ENCODE measurements at regions not wholly inside any gene's neighbourhood (a gene's known extent, or its start where the extent isn't known, plus 50 kb on each side); places are given as distances from the start of the nearest gene placed in this dataset.

GRCh38 chr9:2292733-2293132 is 277.6 kb downstream of the SMARCA2 start:
- no peak for DNase-seq (ENCODE audit: low spot score)
- no peaks in the 10 kb centered on the region for H3K36me3 Mint-ChIP-seq (ENCODE audit: low read depth, unreplicated experiment)
- H3K4me3 Mint-ChIP-seq (ENCODE audit: unreplicated experiment): no peak overlapping the region
- H3K27ac Mint-ChIP-seq (ENCODE audit: unreplicated experiment): no peak overlapping the region
- TF ChIP-seq CTCF (IDR thresholded peaks at IDR 0.05; ENCODE audit: unreplicated experiment): no peak
- no peaks in the 10 kb centered on the region for H3K27me3 Mint-ChIP-seq (ENCODE audit: unreplicated experiment)
- peaks cover 2% of the 10 kb centered on the region for H3K4me1 Mint-ChIP-seq (ENCODE audit: unreplicated experiment)
- H3K9me3 Mint-ChIP-seq (ENCODE audit: unreplicated experiment): peaks cover 4% of the 10 kb centered on the region

GRCh38 chr9:2297771-2298170 is 282.6 kb downstream of the SMARCA2 start:
- Mint-ChIP-seq H3K27me3 (ENCODE audit: unreplicated experiment) (peaks cover 2% of the 10 kb centered on the region), H3K27ac (ENCODE audit: unreplicated experiment) (no peak overlapping the region), H3K9me3 (ENCODE audit: unreplicated experiment) (peaks cover 4% of the 10 kb centered on the region), H3K36me3 (ENCODE audit: low read depth, unreplicated experiment) (no peaks in the 10 kb centered on the region), H3K4me1 (ENCODE audit: unreplicated experiment) (no peaks in the 10 kb centered on the region), H3K4me3 (ENCODE audit: unreplicated experiment) (no peak overlapping the region)
- TF ChIP-seq CTCF (IDR thresholded peaks at IDR 0.05; ENCODE audit: unreplicated experiment): no peak
- no peak for DNase-seq (ENCODE audit: low spot score)

- Mint-ChIP-seq H3K27ac (ENCODE audit: unreplicated experiment) (no peak overlapping the region), H3K4me1 (ENCODE audit: unreplicated experiment) (no peaks in the 10 kb centered on the region), H3K27me3 (ENCODE audit: unreplicated experiment) (peaks cover 2% of the 10 kb centered on the region), H3K9me3 (ENCODE audit: unreplicated experiment) (peaks cover 4% of the 10 kb centered on the region), H3K36me3 (ENCODE audit: low read depth, unreplicated experiment) (no peaks in the 10 kb centered on the region), H3K4me3 (ENCODE audit: unreplicated experiment) (no peak overlapping the region)
- TF ChIP-seq CTCF (IDR thresholded peaks at IDR 0.05; ENCODE audit: unreplicated experiment): no peak
- DNase-seq (ENCODE audit: low spot score): no peak
Observed at GRCh38 chr9:2298217-2298616, 283.1 kb downstream of the SMARCA2 start.

- Mint-ChIP-seq H3K36me3 (ENCODE audit: low read depth, unreplicated experiment) (no peaks in the 10 kb centered on the region), H3K4me3 (ENCODE audit: unreplicated experiment) (no peak overlapping the region), H3K9me3 (ENCODE audit: unreplicated experiment) (peaks cover 4% of the 10 kb centered on the region), H3K27ac (ENCODE audit: unreplicated experiment) (no peak overlapping the region), H3K4me1 (ENCODE audit: unreplicated experiment) (no peaks in the 10 kb centered on the region), H3K27me3 (ENCODE audit: unreplicated experiment) (peaks cover 2% of the 10 kb centered on the region)
- DNase-seq (ENCODE audit: low spot score): no peak
- TF ChIP-seq CTCF (IDR thresholded peaks at IDR 0.05; ENCODE audit: unreplicated experiment): no peak
Observed at GRCh38 chr9:2299156-2299842, 284.2 kb downstream of the SMARCA2 start.

GRCh38 chr9:2299843-2300205 is 284.7 kb downstream of the SMARCA2 start:
- Mint-ChIP-seq H3K4me3 (ENCODE audit: unreplicated experiment) (no peak overlapping the region), H3K4me1 (ENCODE audit: unreplicated experiment) (no peaks in the 10 kb centered on the region), H3K36me3 (ENCODE audit: low read depth, unreplicated experiment) (no peaks in the 10 kb centered on the region), H3K27ac (ENCODE audit: unreplicated experiment) (no peak overlapping the region), H3K27me3 (ENCODE audit: unreplicated experiment) (peaks cover 2% of the 10 kb centered on the region), H3K9me3 (ENCODE audit: unreplicated experiment) (peaks cover 4% of the 10 kb centered on the region)
- no peak for DNase-seq (ENCODE audit: low spot score)
- TF ChIP-seq CTCF (IDR thresholded peaks at IDR 0.05; ENCODE audit: unreplicated experiment): no peak

Data from endothelial cell (in vitro differentiated cells).